DND-41 (cell line): ENCODE measurements at regions not wholly inside any gene's neighbourhood (a gene's known extent, or its start where the extent isn't known, plus 50 kb on each side); places are given as distances from the start of the nearest gene placed in this dataset.
"Not testable (repeated sequence)": the region's sequence is repeated elsewhere in the genome, so short reads cannot be mapped to it uniquely, and the experiment has no call there.

Experiments used
- ATAC-seq: fragments of 200-7000 bp; cut with Tn5 transposase; 3 replicates; pipeline ENCODE4 v1.9.1; 2021; ENCODE audit warnings: low read depth; ENCODE audit not compliant: insufficient read depth
- DNase-seq: peaks from one replicate; pipeline ENCODE4 v3.0.0-alpha.2; 2020
- H2AFZ ChIP-seq: 2 replicates; pipeline ENCODE4 v1.6.0; 2012; ENCODE audit warnings: low read depth, low read length
- H3K27ac ChIP-seq: 2 replicates; pipeline ENCODE4 v1.5.1; 2012; ENCODE audit warnings: low read length, inconsistent platforms
- H3K27me3 ChIP-seq: fragments of 200-600 bp; sonication (generic); 2 replicates; pipeline ENCODE4 v1.6.0; 2012; ENCODE audit warnings: low read length, mild to moderate bottlenecking, inconsistent platforms; ENCODE audit not compliant: insufficient read depth, poor library complexity
- H3K36me3 ChIP-seq: 2 replicates; pipeline ENCODE4 v1.5.1; 2012; ENCODE audit warnings: low read length, inconsistent platforms; ENCODE audit not compliant: insufficient read depth
- H3K4me1 ChIP-seq: 2 replicates; pipeline ENCODE4 v1.5.1; 2012; ENCODE audit warnings: mild to moderate bottlenecking, low read length; ENCODE audit not compliant: insufficient read depth
- H3K4me2 ChIP-seq: 2 replicates; pipeline ENCODE4 v1.6.0; 2012; ENCODE audit warnings: mild to moderate bottlenecking, moderate library complexity, low read length, inconsistent platforms; ENCODE audit not compliant: insufficient read depth
- H3K4me3 ChIP-seq, 2 experiments: fragments of 200-600 bp in 1 of 2; shearing (Covaris generic) in 1 of 2; 2 replicates each; pipeline ENCODE4 v1.5.1; 2012 to 2016; ENCODE audit warnings: inconsistent platforms in 2 of 2, low read length in 2 of 2, mild to moderate bottlenecking in 2 of 2, low read depth in 1 of 2, moderate library complexity in 1 of 2
- H3K79me2 ChIP-seq: 2 replicates; pipeline ENCODE4 v1.6.0; 2012; ENCODE audit warnings: low read length, inconsistent platforms; ENCODE audit not compliant: insufficient read depth
- H3K9ac ChIP-seq: 2 replicates; pipeline ENCODE4 v1.6.0; 2012; ENCODE audit warnings: low read depth, mild to moderate bottlenecking, inconsistent platforms, low read length, moderate library complexity
- H3K9me3 ChIP-seq: 2 replicates; pipeline ENCODE4 v1.5.1; 2012; ENCODE audit warnings: low read length, moderate library complexity, mild to moderate bottlenecking, inconsistent platforms; ENCODE audit not compliant: insufficient read depth, severe bottlenecking
- H4K20me1 ChIP-seq: 2 replicates; pipeline ENCODE4 v1.6.0; 2012; ENCODE audit warnings: low read length; ENCODE audit not compliant: insufficient read depth
- CTCF ChIP-seq: IDR thresholded peaks from 2 replicates; pipeline ENCODE4 v1.5.1; 2012; ENCODE audit warnings: borderline replicate concordance, low read length, moderate library complexity, mild to moderate bottlenecking; ENCODE audit not compliant: poor library complexity, severe bottlenecking; ENCODE audit errors: extremely low read depth
- EZH2 ChIP-seq: IDR thresholded peaks from 3 replicates; pipeline ENCODE4 v1.6.1; 2012; ENCODE audit warnings: borderline replicate concordance, low read depth, mild to moderate bottlenecking, moderate library complexity, low read length, inconsistent platforms; ENCODE audit not compliant: severe bottlenecking

- DNase-seq: no peak
- H3K27ac ChIP-seq: no peak overlapping the region
- no peak overlapping the region for H3K9ac ChIP-seq
- H3K4me3 ChIP-seq: no peak overlapping the region
- ATAC-seq: no peak
- H4K20me1 ChIP-seq: no peaks in the 10 kb centered on the region
- no peaks in the 10 kb centered on the region for H3K4me1 ChIP-seq
- H3K79me2 ChIP-seq: no peaks in the 10 kb centered on the region
- no peak overlapping the region for H2AFZ ChIP-seq
- no peaks in the 10 kb centered on the region for H3K27me3 ChIP-seq
- no peak for TF ChIP-seq EZH2
- no peak for TF ChIP-seq CTCF
- no peaks in the 10 kb centered on the region for H3K9me3 ChIP-seq
- no peaks in the 10 kb centered on the region for H3K36me3 ChIP-seq
- no peak overlapping the region for H3K4me2 ChIP-seq
Measured at GRCh38 chr13:19074519-19074918, 107.1 kb downstream of the TUBA3C start.

DNA sequence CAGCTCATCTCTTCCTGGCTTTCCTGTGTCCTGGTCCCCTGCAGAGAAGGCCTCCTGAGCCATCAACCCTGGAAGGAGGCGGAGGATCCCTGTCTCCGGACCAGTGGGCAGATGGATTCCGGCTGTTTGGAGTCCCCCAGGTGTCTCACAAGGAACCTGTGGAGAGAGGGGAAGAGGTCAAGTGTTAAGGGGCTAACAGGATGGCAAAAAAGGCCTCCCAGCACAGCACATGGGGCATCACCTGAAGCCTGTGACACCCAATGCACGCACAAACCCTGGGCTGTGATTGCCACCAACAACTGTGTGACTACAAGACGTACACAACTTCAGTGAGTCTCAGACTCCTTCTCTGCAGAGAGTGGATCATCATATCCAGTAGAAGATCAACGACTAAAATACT, 107.5 kb downstream of the TUBA3C start:
- DNase-seq, H2AFZ ChIP-seq, H4K20me1 ChIP-seq, H3K4me3 ChIP-seq, ATAC-seq, H3K9me3 ChIP-seq, H3K27me3 ChIP-seq, H3K27ac ChIP-seq, H3K4me2 ChIP-seq, H3K36me3 ChIP-seq, H3K79me2 ChIP-seq, H3K4me1 ChIP-seq, H3K9ac ChIP-seq: not testable (repeated sequence)

GRCh38 chr13:19072956-19073706, 108.5 kb downstream of the TUBA3C start:
- not testable (repeated sequence) for ATAC-seq, H3K36me3 ChIP-seq, H4K20me1 ChIP-seq, DNase-seq, H3K4me2 ChIP-seq, H3K4me3 ChIP-seq, H3K79me2 ChIP-seq, H3K9ac ChIP-seq, H3K27ac ChIP-seq, H3K27me3 ChIP-seq, H3K4me1 ChIP-seq, H3K9me3 ChIP-seq, H2AFZ ChIP-seq

GRCh38 chr13:19072543-19072942, 109.1 kb downstream of the TUBA3C start:
- H3K4me3 ChIP-seq: no peak overlapping the region
- no peak overlapping the region for H3K4me2 ChIP-seq
- H4K20me1 ChIP-seq: no peaks in the 10 kb centered on the region
- H3K4me1 ChIP-seq: no peaks in the 10 kb centered on the region
- DNase-seq: no peak
- H3K36me3 ChIP-seq: no peaks in the 10 kb centered on the region
- no peak overlapping the region for H3K27ac ChIP-seq
- TF ChIP-seq EZH2 (no peak), CTCF (no peak)
- H3K9me3 ChIP-seq: no peaks in the 10 kb centered on the region
- no peaks in the 10 kb centered on the region for H3K79me2 ChIP-seq
- ATAC-seq: no peak
- H3K9ac ChIP-seq: no peak overlapping the region
- H3K27me3 ChIP-seq: no peaks in the 10 kb centered on the region
- no peak overlapping the region for H2AFZ ChIP-seq
